ENCODE measurements at regions not wholly inside any gene's neighbourhood (a gene's known extent, or its start where the extent isn't known, plus 50 kb on each side); places are given as distances from the start of the nearest gene placed in this dataset.

DNA sequence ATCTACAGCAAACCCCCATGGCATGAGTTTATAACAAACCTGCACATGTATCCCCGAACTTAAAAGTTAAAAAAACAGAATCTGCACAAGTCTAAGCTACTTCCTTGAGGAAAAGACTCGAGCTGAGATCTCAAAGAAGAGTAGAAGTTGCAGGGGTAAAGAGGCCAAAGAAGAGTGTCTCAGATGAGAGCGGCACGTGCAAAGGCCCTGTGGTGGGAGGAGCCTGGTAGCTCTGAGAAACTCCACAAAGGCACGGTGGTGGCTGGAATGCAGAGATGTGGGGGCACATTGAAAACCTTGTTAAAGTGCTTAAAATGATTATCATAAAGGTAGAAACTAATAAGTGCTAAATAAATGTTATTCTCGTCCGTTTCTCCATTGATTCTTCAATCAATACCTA, 103.2 kb upstream of the GRK3 start:
- Histone ChIP-seq H2AK5ac (ENCODE audit: low read depth, low read length) (no peak overlapping the region), H3K9me3 (ENCODE audit: control insufficient read depth, insufficient read depth, low read length) (no peaks in the 10 kb centered on the region), H2BK120ac (ENCODE audit: low read depth, low read length) (no peak overlapping the region), H2BK15ac (ENCODE audit: low read depth, low read length) (no peak overlapping the region), H2BK20ac (ENCODE audit: low read depth, low read length) (no peak overlapping the region), H3K27me3 (ENCODE audit: control insufficient read depth, insufficient read depth, low read length) (no peaks in the 10 kb centered on the region), H3K27ac (ENCODE audit: insufficient read depth, low read length) (no peak overlapping the region), H3K9me1 (ENCODE audit: insufficient read depth, low read length) (peaks cover 3% of the 10 kb centered on the region; the same call in 1 of the 2 replicates), H3K4me2 (ENCODE audit: low read depth, low read length) (no peak overlapping the region), H3K23ac (ENCODE audit: low read depth, low read length) (no peak overlapping the region), H3K4ac (ENCODE audit: low read depth, low read length) (no peak overlapping the region), H3K4me1 (ENCODE audit: control insufficient read depth, insufficient read depth, low read length) (no peaks in the 10 kb centered on the region), H3K9ac (ENCODE audit: low read depth, low read length) (no peak overlapping the region), H3K14ac (replicated peaks; ENCODE audit: low read depth, low read length) (no peak overlapping the region), H4K5ac (ENCODE audit: low read depth, low read length) (no peak overlapping the region), H4K20me1 (ENCODE audit: insufficient read depth, low read length) (peaks cover 14% of the 10 kb centered on the region), H3K36me3 (ENCODE audit: control insufficient read depth, insufficient read depth, low read length) (peaks cover 38% of the 10 kb centered on the region), H2BK5ac (ENCODE audit: low read depth, low read length, poor library complexity, severe bottlenecking) (no peak overlapping the region), H2AK9ac (replicated peaks; ENCODE audit: low read depth, low read length, poor library complexity) (no peak overlapping the region), H2AFZ (replicated peaks; ENCODE audit: low read length, poor library complexity) (no peak overlapping the region), H3K18ac (ENCODE audit: low read depth, low read length) (no peak overlapping the region), H3K56ac (ENCODE audit: extremely low read depth, insufficient read depth, low read length) (no peak overlapping the region), H3K4me3 (ENCODE audit: insufficient read depth, low read depth, low read length) (no peak overlapping the region), H4K8ac (ENCODE audit: low read depth in 2 of 2, low read length in 2 of 2) (no peak overlapping the region), H3K79me1 (ENCODE audit: low read depth in 1 of 2, low read length in 2 of 2) (peaks cover 5 to 11% of the 10 kb centered on the region in 2 experiments; a peak in 3 of 4 replicates), H4K91ac (ENCODE audit: insufficient read depth, low read depth, low read length) (no peak overlapping the region)
- POLR2A ChIA-PET (ENCODE audit: unreplicated experiment) = no interaction called here
- DNase-seq = no peak
- dilution Hi-C loops (cut with HindIII; ENCODE audit: low sequenced_read_pairs, unreplicated experiment) (no loop called here), in situ Hi-C loops (cut with MboI; ENCODE audit: low sequenced_read_pairs) (loop anchor here (25.0 kb wide), 1 partner anchor 876 kb away; no protein-coding TSS in a partner anchor), intact Hi-C loops (cut with micrococcal nuclease) (loop anchor here (10.0 kb wide), 2 partner anchors 126 to 874 kb away; no protein-coding TSS in a partner anchor)
- no TSS peak for BruUV-seq (replicated peaks)
- WGBS, 2 experiments (ENCODE audit: extremely low coverage in 2 of 2, insufficient read length in 1 of 2) = 96% methylated on average over 4 of the region's 7 CpGs; no CpG with 5 or more reads in 1 of the 2 experiments
- no peak for ATAC-seq (ENCODE audit: low read depth)
- TF ChIP-seq CEBPB (IDR thresholded peaks at IDR 0.05; ENCODE audit: low read depth, low read length) (no peak), RFX5 (IDR thresholded peaks at IDR 0.05; ENCODE audit: low read depth, low read length) (no peak), CTCF (conservative IDR thresholded peaks at IDR 0.05; ENCODE audit: low read depth, low read length) (no peak), MXI1 (IDR thresholded peaks at IDR 0.05; ENCODE audit: borderline replicate concordance, low read depth, low read length) (no peak), FOS (IDR thresholded peaks at IDR 0.05; ENCODE audit: low read depth, low read length) (no peak), RCOR1 (IDR thresholded peaks at IDR 0.05; ENCODE audit: insufficient replicate concordance, low read length) (no peak), MAZ (IDR thresholded peaks at IDR 0.05; ENCODE audit: borderline replicate concordance, low read depth, low read length) (no peak), RAD21 (IDR thresholded peaks at IDR 0.05; ENCODE audit: low read length) (no peak), SMC3 (IDR thresholded peaks at IDR 0.05; ENCODE audit: low read depth, low read length) (no peak), MAFK (IDR thresholded peaks at IDR 0.05; ENCODE audit: low read depth, low read length) (no peak), USF2 (IDR thresholded peaks at IDR 0.05; ENCODE audit: low read depth, low read length) (no peak), BHLHE40 (IDR thresholded peaks at IDR 0.05; ENCODE audit: low read depth, low read length) (no peak), NFE2L2 (IDR thresholded peaks at IDR 0.05; ENCODE audit: low read depth, low read length) (no peak), CHD1 (IDR thresholded peaks at IDR 0.05; ENCODE audit: low read depth, low read length) (no peak), POLR2A (IDR thresholded peaks at IDR 0.05; ENCODE audit: low read depth, low read length) (no peak)
- TF ChIP-seq, protein P1, sequence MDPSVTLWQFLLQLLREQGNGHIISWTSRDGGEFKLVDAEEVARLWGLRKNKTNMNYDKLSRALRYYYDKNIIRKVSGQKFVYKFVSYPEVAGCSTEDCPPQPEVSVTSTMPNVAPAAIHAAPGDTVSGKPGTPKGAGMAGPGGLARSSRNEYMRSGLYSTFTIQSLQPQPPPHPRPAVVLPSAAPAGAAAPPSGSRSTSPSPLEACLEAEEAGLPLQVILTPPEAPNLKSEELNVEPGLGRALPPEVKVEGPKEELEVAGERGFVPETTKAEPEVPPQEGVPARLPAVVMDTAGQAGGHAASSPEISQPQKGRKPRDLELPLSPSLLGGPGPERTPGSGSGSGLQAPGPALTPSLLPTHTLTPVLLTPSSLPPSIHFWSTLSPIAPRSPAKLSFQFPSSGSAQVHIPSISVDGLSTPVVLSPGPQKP (IDR thresholded peaks at IDR 0.05; ENCODE audit: borderline replicate concordance, low read depth, low read length) = no peak
- CTCF ChIA-PET = interaction anchor here (0.6 to 0.7 kb wide), 3 partner anchors 39 to 317 kb away, joined by 4 to 5 read pairs (median 4); no protein-coding TSS in a partner anchor

Measured in IMR-90 (cell line).